HG02840 (cell line): ENCODE measurements at regions not wholly inside any gene's neighbourhood (a gene's known extent, or its start where the extent isn't known, plus 50 kb on each side); places are given as distances from the start of the nearest gene placed in this dataset.
A peak's percentile ranks its signal among the peaks of the same experiment; 100 is the strongest.
"Not testable (repeated sequence)": the region's sequence is repeated elsewhere in the genome, so short reads cannot be mapped to it uniquely, and the experiment has no call there.

Experiments used
- ATAC-seq: cut with Tn5 transposase; IDR thresholded peaks from one replicate; pipeline ENCODE4 v1.9.1; 2021; ENCODE audit warnings: mild to moderate bottlenecking, moderate library complexity, moderate number of reproducible peaks; ENCODE audit not compliant: unreplicated experiment, low FRiP score

DNA sequence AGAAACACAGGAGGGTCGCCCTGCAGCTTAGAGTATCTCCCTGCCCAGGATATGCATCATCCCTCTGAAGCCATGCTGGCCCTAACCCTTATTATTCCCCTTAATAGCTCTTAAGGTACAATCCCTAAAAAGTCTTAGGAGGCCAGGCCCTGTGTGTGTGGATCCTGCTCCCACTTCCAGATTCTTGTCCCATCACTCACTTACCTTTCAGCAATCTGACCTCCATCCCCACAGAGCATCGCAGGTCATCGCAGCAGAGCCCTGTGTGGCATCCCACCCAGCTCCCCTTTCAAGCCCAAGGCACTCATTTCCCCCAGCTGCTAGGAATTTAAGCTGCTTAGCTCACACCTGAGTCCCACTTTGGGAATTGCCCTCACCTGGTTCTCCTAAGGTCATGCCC is 223.8 kb upstream of the SMLR1 start:
- no peak for ATAC-seq

DNA sequence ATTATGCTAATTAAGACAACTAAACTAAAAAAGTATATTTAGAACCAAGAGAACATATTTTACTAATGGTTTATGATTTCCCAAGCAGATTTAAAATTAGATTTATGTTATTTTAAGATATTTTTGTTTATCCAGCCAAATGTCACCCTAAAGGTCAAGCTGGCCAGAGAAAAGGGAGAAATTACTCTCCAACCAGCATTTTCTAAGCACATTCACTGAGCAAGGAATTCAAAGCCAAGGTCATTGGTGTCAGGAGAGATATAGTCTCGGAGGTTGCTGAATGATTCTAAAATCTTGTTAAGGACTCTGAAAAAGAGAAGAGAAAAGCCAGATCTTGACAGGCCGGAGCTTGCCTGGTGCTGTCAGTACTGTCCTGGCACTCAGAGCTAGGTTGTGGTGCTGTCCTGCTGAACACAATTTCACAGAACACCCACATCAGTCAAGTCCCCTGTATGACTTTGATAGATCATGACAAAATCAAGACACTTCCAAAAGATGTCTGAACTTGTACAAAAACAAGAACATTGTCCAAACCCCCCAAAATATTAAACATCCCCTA is 222.3 kb upstream of the SMLR1 start:
- no peak for ATAC-seq

DNA sequence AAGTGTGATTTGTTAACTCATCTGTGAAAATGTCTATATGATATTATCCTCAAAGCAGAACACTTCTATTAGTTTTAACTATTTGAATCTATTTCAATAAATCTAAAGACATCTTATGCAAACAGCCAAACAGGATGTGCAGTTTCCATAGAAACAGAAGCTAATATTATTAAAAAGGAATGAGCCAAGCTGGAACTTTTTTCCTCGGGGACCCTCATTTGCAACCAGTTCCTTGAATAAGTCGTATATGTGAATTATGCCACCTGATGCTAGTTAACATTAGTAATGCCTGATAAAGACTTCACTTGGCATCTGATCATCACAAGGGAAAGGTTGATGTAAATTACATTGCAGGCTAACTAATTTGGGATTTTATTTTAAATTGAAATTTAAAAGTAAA is 216.9 kb upstream of the SMLR1 start:
- ATAC-seq, result no peak

- no peak for ATAC-seq
These were observed 215.8 kb upstream of the SMLR1 start for GRCh38 chr6:130611366-130611765.

DNA sequence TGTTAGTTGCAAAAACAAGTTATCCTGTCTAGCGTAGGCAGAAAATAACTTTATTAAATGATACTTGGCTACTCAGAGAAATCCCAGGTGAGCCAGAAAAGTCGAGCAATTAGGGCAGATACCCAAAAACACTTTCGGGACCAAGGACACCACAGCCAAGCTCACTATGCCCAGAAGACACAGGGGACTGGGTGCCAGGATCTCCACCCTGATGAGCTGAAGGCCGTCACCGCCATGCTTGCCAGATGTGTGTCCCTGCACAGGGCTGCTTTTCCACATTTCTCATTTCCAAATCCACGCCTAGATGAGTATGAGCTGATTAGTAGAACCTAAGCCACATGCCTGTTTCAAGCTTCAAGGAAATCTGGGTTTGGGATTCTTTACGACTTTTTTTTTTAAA is 214.0 kb upstream of the SMLR1 start:
- ATAC-seq, result no peak

GRCh38 chr6:130615816-130616215 is 211.4 kb upstream of the SMLR1 start:
- no peak for ATAC-seq

GRCh38 chr6:130617658-130618057 is 209.5 kb upstream of the SMLR1 start:
- ATAC-seq, result no peak

DNA sequence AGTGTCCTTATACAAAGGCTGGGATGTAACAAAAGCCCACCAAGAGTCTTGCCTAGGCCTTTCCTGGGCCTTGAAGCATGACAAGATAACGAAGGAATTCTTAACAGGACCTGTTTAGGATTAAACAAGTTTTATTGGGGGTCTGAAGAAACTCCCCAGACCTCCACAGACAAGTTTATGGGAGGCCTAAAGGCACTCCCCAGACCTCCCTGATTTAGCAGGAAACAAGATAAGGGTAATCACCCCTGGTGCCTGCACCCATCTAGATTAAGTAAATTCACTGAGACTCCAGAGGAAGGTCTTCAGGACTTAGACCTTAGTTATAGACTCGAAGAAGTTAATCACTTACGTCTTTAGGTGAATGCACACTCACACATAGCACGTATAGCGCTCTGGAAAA is 208.4 kb upstream of the SMLR1 start:
- ATAC-seq, result not testable (repeated sequence)

GRCh38 chr6:130620338-130620781 is 206.8 kb upstream of the SMLR1 start:
- no peak for ATAC-seq

- ATAC-seq, result no peak
These were observed 205.1 kb upstream of the SMLR1 start for GRCh38 chr6:130622142-130622541.

- no peak for ATAC-seq
These were observed 203.2 kb upstream of the SMLR1 start for GRCh38 chr6:130624046-130624445.

- ATAC-seq, result peak; percentile 60
These were observed 201.2 kb upstream of the SMLR1 start for GRCh38 chr6:130625825-130626527.

GRCh38 chr6:130628862-130629261 is 198.3 kb upstream of the SMLR1 start:
- ATAC-seq, result no peak

DNA sequence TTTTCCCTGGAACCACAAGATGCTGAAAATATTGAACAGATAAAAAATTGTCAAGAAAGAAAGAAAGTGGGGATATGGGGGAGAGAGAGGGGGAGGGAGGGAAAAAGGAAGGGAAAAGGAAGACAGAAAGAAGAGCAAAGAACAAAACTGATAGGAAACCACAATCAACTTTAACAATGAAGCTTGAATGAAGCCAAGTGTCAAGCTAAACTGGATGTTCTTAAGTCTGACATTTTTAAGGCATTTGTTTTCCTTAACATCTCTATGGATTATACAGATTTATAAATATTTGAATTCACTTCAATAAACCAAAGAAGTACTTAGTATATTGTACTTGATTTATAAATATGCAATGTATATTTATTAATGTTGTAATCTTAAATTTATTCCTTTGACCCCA is 197.6 kb upstream of the SMLR1 start:
- ATAC-seq, result no peak

- ATAC-seq, result no peak
These were observed 194.9 kb upstream of the SMLR1 start for GRCh38 chr6:130632277-130632676.

DNA sequence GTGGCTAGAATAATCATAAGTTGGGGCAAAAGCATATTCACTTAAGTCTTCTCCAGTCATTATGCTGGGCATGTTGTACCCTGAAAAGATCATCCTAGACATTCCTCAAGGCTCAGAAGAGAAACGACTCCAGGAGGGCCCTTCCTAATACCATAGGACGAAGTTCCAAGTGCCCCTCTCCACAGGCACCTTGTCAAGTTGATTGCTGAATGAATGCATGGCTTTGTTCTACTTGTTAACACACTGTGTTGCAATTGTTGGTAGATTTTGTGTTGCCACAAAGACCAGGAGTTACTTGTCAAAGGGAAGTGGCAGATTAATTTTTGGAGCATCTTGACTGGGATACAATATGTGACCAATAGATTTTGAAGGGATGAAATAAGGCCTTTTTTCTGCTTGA is 194.3 kb upstream of the SMLR1 start:
- ATAC-seq, result no peak

GRCh38 chr6:130643361-130643760 is 183.8 kb upstream of the SMLR1 start:
- no peak for ATAC-seq

DNA sequence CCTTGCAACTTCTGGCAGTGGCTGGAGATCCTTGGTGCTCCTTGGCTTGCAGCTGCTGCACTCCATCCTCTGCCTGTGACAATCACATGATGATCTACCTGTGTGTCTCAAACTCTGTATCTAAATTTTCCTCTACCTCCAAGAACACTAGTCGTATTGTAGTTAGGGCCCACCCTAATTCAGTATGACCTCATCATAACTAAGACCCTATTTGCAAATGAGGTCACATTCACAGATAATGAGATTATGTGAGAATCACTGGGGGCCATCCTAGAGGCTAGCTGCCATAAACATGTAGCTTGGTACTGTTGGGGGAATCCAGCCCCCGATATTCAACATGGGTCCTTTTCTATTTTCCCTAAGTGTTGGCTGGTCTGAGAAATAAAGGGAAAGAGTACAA is 183.0 kb upstream of the SMLR1 start:
- no peak for ATAC-seq

DNA sequence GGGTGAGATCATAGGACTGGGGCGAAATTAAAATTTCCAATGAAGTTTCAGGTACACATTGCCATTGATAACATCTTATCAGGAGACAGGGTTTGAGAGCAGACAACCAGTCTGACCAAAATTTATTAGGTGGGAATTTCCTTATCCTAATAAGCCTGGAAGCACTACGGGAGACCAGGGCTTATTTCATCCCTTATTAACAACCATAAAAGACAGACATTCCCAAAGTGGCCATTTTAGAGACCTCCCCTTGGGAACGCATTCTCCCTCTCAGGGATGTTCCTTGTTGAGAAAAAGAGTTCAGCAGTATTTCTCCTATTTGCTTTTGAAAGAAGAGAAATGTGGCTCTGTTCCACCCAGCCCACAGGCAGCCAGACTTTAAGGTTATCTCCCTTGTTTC is 182.4 kb upstream of the SMLR1 start:
- ATAC-seq, result not testable (repeated sequence)

DNA sequence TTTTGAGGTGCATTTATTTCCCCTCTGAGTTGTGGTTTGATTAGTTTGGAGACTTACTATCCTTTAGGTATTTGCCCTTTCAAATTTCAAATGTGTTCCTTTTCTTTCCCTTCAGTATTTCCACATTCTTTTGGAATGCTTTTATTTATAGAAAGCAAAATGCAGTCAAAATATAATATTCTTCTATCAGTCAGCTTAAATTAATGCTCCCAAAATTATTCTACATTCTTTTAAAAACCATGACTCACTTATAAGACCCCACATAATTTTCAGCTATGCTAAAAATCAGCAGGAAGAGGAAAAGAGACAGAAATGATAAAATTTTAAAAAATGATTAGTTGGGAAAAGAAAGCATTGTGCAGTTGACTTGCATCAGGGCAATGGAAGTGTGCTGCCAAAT is 180.0 kb upstream of the SMLR1 start:
- ATAC-seq, result no peak

- no peak for ATAC-seq
These were observed 171.6 kb upstream of the SMLR1 start for GRCh38 chr6:130655586-130655985.

DNA sequence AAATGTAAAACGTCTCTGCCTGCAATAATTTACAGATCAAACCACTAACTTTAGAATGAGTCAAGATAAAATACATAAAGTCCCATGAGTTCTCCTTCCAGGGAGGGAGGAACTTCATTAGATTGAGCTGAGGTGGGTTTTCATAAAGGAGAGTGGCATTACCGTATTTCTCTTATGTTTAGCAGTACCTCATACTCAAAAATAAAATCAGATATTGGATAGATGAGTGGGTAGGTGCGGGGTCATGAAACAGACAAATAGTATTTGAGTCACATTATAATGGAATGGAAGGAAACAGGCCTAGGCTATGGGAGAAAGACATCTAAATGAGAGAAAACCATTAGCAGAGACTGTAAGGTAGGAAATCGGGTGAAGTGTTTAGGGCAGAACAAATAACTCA is 166.1 kb upstream of the SMLR1 start:
- no peak for ATAC-seq
